SH-SY5Y (cell line): ENCODE measurements at regions not wholly inside any gene's neighbourhood (a gene's known extent, or its start where the extent isn't known, plus 50 kb on each side); places are given as distances from the start of the nearest gene placed in this dataset.

ENCODE experiments used
- GATA2 ChIP-seq: IDR thresholded peaks from 2 replicates; pipeline ENCODE4 v1.6.1; 2011; ENCODE audit warnings: mild to moderate bottlenecking, low read depth, low read length
- GATA3 ChIP-seq: IDR thresholded peaks from 2 replicates; pipeline ENCODE4 v1.6.1; 2011; ENCODE audit warnings: low read depth, mild to moderate bottlenecking, low read length, moderate library complexity

DNA sequence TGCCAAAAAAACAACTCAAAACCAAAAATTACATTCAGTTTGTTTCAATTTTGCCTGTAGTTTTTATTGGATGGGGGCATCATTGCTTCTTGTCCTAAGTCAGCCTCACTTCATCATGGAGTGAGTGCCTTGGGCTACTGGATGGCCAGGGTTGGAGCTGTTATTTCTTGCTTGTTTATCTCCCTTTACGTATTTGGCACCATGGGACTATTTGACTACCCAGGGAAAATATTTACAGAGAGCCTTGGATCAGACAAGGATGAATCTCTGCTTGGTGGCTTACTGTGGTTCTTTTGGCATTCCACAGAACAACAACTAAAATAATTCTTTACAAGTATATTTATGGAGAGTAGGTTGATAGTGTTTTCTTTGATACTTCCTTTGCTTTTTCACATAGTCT is 160.8 kb upstream of the SEL1L start:
- no peak for TF ChIP-seq GATA2
- TF ChIP-seq GATA3 = no peak

DNA sequence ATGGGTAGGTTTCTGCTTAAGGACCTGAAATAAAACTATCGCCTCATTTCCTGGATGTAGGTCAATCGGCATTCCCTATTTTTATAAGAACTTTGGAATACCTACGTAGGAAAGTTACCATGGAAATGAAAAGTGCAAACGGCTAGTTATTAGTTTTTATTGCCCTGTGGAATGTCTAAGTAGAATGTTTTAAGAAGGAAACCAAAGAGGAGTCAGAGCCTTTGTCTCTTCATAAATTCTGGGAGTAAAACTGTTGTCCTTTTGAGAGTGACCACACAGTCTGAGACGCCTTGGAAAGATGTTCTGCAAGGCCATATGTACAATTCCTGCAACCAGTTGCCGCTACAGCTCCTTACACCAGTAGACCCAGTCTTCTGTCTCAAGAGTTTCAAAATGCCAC is 176.0 kb upstream of the SEL1L start:
- TF ChIP-seq GATA2 = no peak
- no peak for TF ChIP-seq GATA3

DNA sequence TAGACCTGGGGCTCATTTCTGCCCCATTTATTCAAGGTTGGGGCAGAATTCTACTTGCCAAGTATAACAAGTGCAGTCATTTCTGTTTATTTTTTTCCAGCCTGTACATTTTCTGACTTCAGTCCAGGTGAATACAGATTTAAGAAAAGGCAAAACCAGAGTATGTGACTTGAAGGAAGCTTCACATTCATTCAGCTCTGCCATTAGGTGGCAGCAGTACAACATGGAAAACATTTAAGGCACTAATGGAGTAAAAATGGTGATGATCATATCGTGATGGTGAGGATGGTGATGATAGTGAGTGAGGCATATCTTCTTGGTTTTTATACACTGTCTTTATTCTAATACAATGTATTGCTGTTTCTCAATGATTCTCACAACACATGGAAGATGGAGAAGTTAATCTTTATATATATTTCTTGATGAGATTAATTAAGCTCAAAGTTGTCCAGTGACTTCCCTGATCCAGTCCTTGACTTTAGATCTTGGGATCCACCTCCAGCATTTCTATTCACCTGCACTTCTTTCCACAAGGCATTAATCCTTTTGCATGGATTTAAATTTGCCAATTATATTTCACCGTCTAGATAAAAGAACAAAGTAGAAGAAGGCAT is 176.7 kb upstream of the SEL1L start:
- TF ChIP-seq GATA3 (no peak), GATA2 (no peak)

DNA sequence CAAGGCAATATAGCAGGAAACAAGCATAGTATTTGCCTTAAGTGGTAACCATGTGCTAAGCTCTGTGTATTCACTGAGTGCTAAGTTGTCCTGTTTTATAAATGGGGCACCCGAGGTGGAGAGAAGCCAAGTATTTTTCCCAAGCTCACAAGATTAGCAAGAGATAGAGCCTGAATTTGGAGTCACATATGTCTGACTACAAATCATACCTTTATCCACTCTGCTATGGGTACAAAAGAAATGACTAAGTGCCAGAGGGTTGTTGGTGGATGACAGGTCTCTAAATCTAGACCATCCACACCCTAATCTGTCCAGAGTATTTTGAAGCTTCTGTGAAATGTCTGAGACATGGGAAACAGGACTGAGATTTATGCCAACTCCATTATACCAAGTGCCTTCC is 182.1 kb upstream of the SEL1L start:
- TF ChIP-seq GATA3 (no peak), GATA2 (no peak)

DNA sequence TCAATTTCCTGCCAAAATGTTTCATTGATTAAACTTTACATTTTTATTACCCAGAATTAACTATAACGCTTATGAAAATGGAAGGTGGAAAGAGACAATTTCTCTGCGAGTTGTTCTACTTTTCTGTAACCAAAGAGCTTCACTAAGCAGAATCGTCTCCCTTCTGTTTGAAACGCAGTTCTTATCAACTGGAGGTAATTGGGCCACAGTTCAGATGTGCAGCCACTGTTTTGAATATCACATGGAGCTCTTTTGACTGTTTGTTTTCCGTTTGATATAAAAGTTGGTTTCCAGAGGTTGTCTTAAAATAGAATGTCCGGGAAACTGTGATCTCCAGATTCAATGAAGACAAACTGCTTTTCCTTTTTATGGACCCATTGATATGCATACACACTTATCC is 183.3 kb upstream of the SEL1L start:
- no peak for TF ChIP-seq GATA3
- no peak for TF ChIP-seq GATA2

DNA sequence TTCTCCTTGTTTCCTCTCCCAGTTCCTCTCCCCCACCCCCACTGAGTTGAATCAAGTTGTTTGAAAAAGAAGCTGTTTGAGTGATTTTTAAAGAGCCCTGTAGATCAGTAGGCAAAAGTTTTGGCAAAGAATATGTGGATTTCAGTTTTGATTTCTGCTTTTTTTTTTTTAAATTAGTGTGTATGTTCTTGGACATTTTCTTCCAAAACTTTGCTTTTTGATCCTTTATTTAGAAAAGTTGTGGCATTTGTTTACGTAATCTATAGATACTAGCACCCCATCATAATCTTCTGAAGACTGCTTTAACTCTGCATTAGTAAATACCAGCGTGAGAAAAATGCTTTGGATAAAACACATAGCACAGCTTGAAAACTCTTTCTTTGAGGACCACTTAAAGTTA is 190.3 kb upstream of the SEL1L start:
- TF ChIP-seq GATA2 (no peak), GATA3 (no peak)

DNA sequence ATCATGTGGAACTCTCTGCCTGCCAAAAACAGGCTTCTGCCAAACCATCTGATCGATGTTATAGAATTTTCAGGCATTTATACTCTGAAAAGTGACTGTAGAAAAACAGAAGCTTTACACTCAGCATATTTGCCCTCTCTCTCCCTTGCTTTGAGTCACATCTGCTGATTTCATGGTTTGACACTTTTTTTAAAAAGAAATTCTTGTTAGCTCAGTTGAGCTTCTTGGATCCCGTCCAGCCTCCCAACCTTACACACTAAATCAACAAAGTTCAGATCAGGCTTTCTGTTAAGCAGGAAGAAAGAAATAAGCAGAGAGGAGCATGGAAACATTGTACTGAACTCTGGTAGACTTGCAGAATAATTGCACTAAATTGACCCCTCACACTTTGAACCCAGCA is 193.6 kb upstream of the SEL1L start:
- no peak for TF ChIP-seq GATA2
- no peak for TF ChIP-seq GATA3

DNA sequence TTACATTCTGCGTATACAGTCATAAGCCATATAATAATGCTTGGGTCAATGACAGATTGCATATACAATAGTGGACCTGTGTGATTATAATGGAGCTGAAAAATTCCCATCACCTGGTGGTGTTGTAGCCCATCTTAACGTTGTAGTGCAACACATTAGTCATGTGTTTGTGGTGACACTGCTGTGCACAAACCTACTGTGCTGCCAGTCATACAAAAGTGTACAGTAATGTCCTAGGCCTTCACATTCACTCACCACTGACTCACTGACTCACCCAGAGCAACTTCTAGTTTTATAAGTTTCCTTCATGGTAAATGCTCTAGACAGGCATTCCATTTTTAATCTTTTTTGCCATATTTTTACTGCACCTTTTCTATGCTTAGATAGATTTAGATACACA is 194.8 kb upstream of the SEL1L start:
- TF ChIP-seq GATA3 (no peak), GATA2 (no peak)

DNA sequence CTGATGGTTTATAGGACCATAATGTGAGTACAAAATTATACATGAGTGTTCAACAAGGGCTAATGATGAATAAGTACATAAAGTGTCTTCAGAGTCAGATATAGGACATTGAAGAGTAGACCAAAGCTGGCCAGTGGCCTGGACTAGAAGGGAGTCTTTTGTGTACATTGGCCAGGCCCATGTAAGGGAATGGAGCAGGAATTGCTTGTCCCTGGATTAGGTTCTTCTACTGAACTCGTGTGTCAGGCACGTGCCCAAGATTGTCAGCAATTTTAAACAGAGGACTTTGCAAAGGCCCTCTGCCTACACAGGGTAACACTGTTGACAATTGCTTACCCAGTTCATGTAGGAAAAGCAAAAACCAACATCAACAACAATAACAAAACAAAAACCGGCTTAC is 196.0 kb upstream of the SEL1L start:
- TF ChIP-seq GATA2 = no peak
- TF ChIP-seq GATA3 = no peak

DNA sequence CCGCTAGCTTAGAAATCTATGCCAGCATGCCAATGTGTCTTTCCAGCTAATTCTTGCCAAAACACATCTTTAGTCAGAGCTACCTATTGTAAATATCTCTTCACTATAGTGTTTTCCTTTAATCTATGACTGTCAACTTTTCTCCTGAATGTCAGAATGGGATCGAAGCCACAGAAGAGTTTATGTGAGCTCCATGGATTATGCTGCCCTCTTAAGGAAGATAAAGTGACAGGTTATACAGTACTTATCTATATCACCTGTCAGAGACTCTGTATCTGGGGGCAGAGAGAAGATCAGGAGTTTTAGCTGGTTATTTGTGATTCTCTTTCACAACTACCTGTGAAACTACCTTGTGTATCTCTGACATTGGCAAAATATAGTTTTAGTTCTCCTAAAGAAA is 204.3 kb upstream of the SEL1L start:
- TF ChIP-seq GATA3 (no peak), GATA2 (no peak)

DNA sequence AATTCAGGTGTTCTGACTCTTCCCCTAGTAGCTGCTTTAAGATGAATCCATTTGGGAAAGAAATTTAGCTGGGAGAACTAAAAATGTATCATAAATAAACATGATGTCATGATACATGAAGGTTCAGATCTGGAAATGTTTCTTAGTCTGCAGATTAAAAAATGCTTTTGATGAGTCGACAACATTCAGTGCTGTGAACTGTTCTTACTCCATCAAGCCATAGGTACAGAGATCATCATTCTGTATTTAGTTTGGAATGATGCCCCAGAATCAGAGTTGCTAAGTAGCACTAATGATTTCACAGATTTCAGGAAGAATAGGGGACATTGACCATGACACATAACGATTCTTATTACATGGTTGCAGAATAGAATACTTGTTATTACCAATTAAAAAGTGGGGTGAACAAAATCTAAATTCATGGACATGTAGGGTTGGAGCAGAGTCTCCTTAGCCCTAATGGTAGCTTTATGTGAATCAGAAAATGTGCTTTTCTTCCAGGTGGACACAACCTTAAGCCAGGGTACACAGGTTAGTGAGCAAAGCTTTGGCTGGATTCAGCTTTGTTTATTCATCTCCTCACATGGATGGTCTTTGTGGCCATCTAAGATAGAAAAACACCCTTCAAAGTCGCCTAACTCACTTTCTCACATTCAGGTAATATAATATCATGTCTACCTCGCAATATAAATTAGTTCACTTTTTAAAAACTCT is 205.4 kb upstream of the SEL1L start:
- TF ChIP-seq GATA3 = no peak
- TF ChIP-seq GATA2 = no peak

DNA sequence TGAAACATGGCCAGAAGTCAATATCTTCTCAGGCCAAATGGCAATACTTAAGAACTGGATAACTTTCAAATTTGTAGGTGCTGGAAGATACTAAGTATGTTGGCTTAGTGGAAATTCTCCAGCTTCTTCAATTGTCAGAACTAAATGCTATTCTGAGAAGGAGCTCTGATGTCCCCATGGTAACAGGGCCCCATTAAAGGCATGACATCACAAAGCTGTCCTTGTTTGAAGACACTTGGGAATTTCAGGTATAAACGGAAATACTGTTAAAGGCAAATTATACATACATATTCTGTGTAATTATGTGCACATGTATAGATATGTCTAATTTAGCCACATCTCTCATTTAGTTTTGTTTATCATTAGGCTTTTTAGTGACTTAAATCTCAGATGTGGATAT is 210.0 kb upstream of the SEL1L start:
- no peak for TF ChIP-seq GATA3
- TF ChIP-seq GATA2 = no peak

DNA sequence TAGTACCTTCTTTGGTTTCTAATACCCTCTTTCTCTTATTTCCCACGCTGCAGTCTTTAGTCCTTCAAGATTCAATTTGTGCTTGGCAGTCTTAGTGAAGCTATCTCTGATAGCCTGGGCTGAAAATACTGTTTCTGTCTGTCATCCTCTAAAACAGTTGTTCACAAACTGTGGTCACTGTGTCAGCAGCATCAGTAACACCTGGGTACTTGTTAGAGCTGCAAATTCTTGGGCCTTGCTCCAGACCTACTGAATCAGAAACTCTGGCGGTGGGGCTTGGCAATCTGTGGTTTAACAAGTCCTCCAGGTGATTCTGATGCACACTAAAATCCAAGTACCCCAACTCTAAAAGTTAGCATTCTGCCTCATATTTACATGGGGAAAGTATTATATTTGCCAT is 217.5 kb upstream of the SEL1L start:
- TF ChIP-seq GATA3 = no peak
- TF ChIP-seq GATA2 = no peak

DNA sequence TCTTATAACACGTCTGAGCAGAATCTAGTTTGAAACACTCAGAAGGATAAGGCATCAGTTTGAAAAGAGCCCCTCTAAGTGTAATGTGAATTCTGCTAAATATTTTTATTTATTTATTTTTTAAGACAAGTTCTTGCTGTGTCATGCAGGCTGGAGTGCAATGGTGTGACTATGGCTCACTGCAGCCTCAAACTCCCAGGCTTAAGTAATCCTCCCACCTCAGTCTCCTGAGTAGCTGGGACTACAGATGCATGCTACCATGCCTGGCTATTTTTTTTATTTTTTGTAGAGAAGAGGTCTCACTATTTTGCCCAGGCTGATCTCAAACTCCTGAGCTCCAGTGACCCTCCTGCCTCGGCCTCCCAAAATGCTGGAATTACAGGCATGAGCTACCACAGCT is 225.9 kb upstream of the SEL1L start:
- TF ChIP-seq GATA3 (no peak), GATA2 (no peak)

DNA sequence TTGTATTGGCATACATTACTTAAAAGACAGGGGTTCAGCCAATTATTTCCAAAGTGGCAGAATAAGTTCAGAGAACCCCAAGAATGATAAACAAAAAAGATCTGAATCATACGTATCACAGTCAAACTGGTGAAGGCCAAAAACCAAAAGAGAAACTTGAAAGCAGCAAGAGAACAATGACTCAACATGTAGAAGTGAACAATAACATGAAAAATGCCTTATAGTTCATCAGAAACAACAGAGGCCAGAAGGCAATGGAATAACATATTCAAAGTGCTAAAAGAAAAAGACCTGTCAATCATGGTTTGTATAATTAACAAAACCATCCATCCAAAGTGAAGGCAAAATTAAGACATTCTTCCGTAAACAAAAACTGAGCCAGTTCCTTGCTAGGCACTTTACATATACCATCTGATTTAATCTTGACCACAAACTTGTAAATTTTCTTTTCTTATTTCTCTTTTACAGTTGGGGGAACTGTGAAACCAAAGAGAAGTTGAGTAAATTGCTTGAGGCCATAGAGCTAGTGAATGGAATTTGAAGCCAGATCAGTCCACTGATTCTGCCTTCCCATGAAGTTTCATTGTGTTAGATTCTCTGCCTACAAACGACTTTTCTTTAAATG is 232.1 kb upstream of the SEL1L start:
- TF ChIP-seq GATA2 (no peak), GATA3 (no peak)
